ENCODE measurements at regions not wholly inside any gene's neighbourhood (a gene's known extent, or its start where the extent isn't known, plus 50 kb on each side); places are given as distances from the start of the nearest gene placed in this dataset.

- TF ChIP-seq CTCF (IDR thresholded peaks at IDR 0.05; ENCODE audit: low read length), result no peak
- TF ChIP-seq EZH2phosphoT487 (IDR thresholded peaks at IDR 0.05; ENCODE audit: low read length), result no peak
Observed at GRCh38 chr9:129282272-129282671, 104.2 kb upstream of the IER5L start.

Data from MM.1S (cell line).